ENCODE measurements at regions not wholly inside any gene's neighbourhood (a gene's known extent, or its start where the extent isn't known, plus 50 kb on each side); places are given as distances from the start of the nearest gene placed in this dataset.

- Histone ChIP-seq H3K27ac (ENCODE audit: insufficient read depth, low read length) (no peak overlapping the region), H3K4me1 (ENCODE audit: control insufficient read depth, extremely low read depth, insufficient read depth, low read length) (no peaks in the 10 kb centered on the region), H2AFZ (ENCODE audit: low read length) (no peak overlapping the region), H3K9me3 (ENCODE audit: control insufficient read depth, insufficient read depth, low read depth, low read length) (no peaks in the 10 kb centered on the region), H3K79me2 (ENCODE audit: control insufficient read depth, insufficient read depth, low read length) (no peaks in the 10 kb centered on the region), H3K4me3 (replicated peaks in 1 of 4; ENCODE audit: control extremely low read depth in 1 of 4, insufficient read depth in 1 of 4, low read depth in 3 of 4, low read length in 4 of 4) (no peak overlapping the region), H3K27me3 (ENCODE audit: control insufficient read depth, insufficient read depth, low read length) (no peaks in the 10 kb centered on the region), H3K4me2 (ENCODE audit: extremely low read depth, insufficient read depth, low read length) (no peak overlapping the region), H4K20me1 (ENCODE audit: control insufficient read depth, extremely low read depth, insufficient read depth, low read length) (no peaks in the 10 kb centered on the region), H3K36me3 (ENCODE audit: control insufficient read depth, insufficient read depth, low read length) (no peaks in the 10 kb centered on the region), H3K9ac (ENCODE audit: insufficient read depth, low read length) (no peak overlapping the region)
- no peak for TF ChIP-seq CTCF (conservative IDR thresholded peaks at IDR 0.05 in 1 of 2, IDR thresholded peaks at IDR 0.05 in 1 of 2; ENCODE audit: low read depth in 1 of 2, low read length in 2 of 2)
- no peak for TF ChIP-seq EZH2 (IDR thresholded peaks at IDR 0.05; ENCODE audit: low read length, missing control alignments)
- no peak for DNase-seq (ENCODE audit: low read depth in 2 of 2)
These were observed 532.7 kb upstream of the POU3F3 start for GRCh38 chr2:104321116-104321795.

GRCh38 chr2:104321796-104322349, 532.0 kb upstream of the POU3F3 start:
- H2AFZ ChIP-seq (ENCODE audit: low read length) = no peak overlapping the region
- DNase-seq (ENCODE audit: low read depth in 2 of 2) = no peak
- H3K4me2 ChIP-seq (ENCODE audit: extremely low read depth, insufficient read depth, low read length) = no peak overlapping the region
- no peak for TF ChIP-seq CTCF (conservative IDR thresholded peaks at IDR 0.05 in 1 of 2, IDR thresholded peaks at IDR 0.05 in 1 of 2; ENCODE audit: low read depth in 1 of 2, low read length in 2 of 2)
- H3K4me3 ChIP-seq (replicated peaks in 1 of 4; ENCODE audit: control extremely low read depth in 1 of 4, insufficient read depth in 1 of 4, low read depth in 3 of 4, low read length in 4 of 4) = no peak overlapping the region
- H4K20me1 ChIP-seq (ENCODE audit: control insufficient read depth, extremely low read depth, insufficient read depth, low read length) = no peaks in the 10 kb centered on the region
- H3K4me1 ChIP-seq (ENCODE audit: control insufficient read depth, extremely low read depth, insufficient read depth, low read length) = no peaks in the 10 kb centered on the region
- no peaks in the 10 kb centered on the region for H3K27me3 ChIP-seq (ENCODE audit: control insufficient read depth, insufficient read depth, low read length)
- no peak overlapping the region for H3K27ac ChIP-seq (ENCODE audit: insufficient read depth, low read length)
- H3K9ac ChIP-seq (ENCODE audit: insufficient read depth, low read length) = no peak overlapping the region
- H3K36me3 ChIP-seq (ENCODE audit: control insufficient read depth, insufficient read depth, low read length) = no peaks in the 10 kb centered on the region
- H3K9me3 ChIP-seq (ENCODE audit: control insufficient read depth, insufficient read depth, low read depth, low read length) = no peaks in the 10 kb centered on the region
- no peaks in the 10 kb centered on the region for H3K79me2 ChIP-seq (ENCODE audit: control insufficient read depth, insufficient read depth, low read length)

GRCh38 chr2:104332731-104333130, 521.2 kb upstream of the POU3F3 start:
- no peak overlapping the region for H2AFZ ChIP-seq (ENCODE audit: low read length)
- no peaks in the 10 kb centered on the region for H3K27me3 ChIP-seq (ENCODE audit: control insufficient read depth, insufficient read depth, low read length)
- no peaks in the 10 kb centered on the region for H3K9me3 ChIP-seq (ENCODE audit: control insufficient read depth, insufficient read depth, low read depth, low read length)
- no peak overlapping the region for H3K4me2 ChIP-seq (ENCODE audit: extremely low read depth, insufficient read depth, low read length)
- H3K4me1 ChIP-seq (ENCODE audit: control insufficient read depth, extremely low read depth, insufficient read depth, low read length) = no peaks in the 10 kb centered on the region
- H3K9ac ChIP-seq (ENCODE audit: insufficient read depth, low read length) = no peak overlapping the region
- H4K20me1 ChIP-seq (ENCODE audit: control insufficient read depth, extremely low read depth, insufficient read depth, low read length) = no peaks in the 10 kb centered on the region
- no peaks in the 10 kb centered on the region for H3K36me3 ChIP-seq (ENCODE audit: control insufficient read depth, insufficient read depth, low read length)
- H3K79me2 ChIP-seq (ENCODE audit: control insufficient read depth, insufficient read depth, low read length) = no peaks in the 10 kb centered on the region
- TF ChIP-seq CTCF (conservative IDR thresholded peaks at IDR 0.05 in 1 of 2, IDR thresholded peaks at IDR 0.05 in 1 of 2; ENCODE audit: low read depth in 1 of 2, low read length in 2 of 2) = no peak
- no peak for TF ChIP-seq EZH2 (IDR thresholded peaks at IDR 0.05; ENCODE audit: low read length, missing control alignments)
- DNase-seq (ENCODE audit: low read depth in 2 of 2) = peak in 1 of 2 donors; percentile 84
- no peak overlapping the region for H3K4me3 ChIP-seq (replicated peaks in 1 of 4; ENCODE audit: control extremely low read depth in 1 of 4, insufficient read depth in 1 of 4, low read depth in 3 of 4, low read length in 4 of 4)
- no peak overlapping the region for H3K27ac ChIP-seq (ENCODE audit: insufficient read depth, low read length)

Data from fibroblast of lung (primary cell).